GM19467 (cell line): ENCODE measurements at regions not wholly inside any gene's neighbourhood (a gene's known extent, or its start where the extent isn't known, plus 50 kb on each side); places are given as distances from the start of the nearest gene placed in this dataset.

ENCODE experiments used
- ATAC-seq: cut with Tn5 transposase; IDR thresholded peaks from one replicate; pipeline ENCODE4 v1.9.1; 2021; ENCODE audit warnings: mild to moderate bottlenecking, moderate library complexity; ENCODE audit not compliant: unreplicated experiment

- ATAC-seq = no peak
Measured at GRCh38 chr3:81291586-81291985, 469.9 kb downstream of the GBE1 start.

GRCh38 chr3:81289676-81290075 lies 471.8 kb downstream of the GBE1 start:
- no peak for ATAC-seq

- ATAC-seq = no peak
Measured at GRCh38 chr3:81279481-81280379, 481.7 kb downstream of the GBE1 start.

GRCh38 chr3:81277853-81278252 lies 483.6 kb downstream of the GBE1 start:
- ATAC-seq = no peak

GRCh38 chr3:81274671-81275070 lies 486.8 kb downstream of the GBE1 start:
- ATAC-seq = no peak

GRCh38 chr3:81270603-81271379 lies 490.7 kb downstream of the GBE1 start:
- peak; percentile 97 for ATAC-seq

- no peak for ATAC-seq
Measured at GRCh38 chr3:81268526-81268925, 492.9 kb downstream of the GBE1 start.

- ATAC-seq = no peak
Measured at GRCh38 chr3:81261996-81262395, 499.4 kb downstream of the GBE1 start.

GRCh38 chr3:81255463-81255862 lies 506.0 kb downstream of the GBE1 start:
- no peak for ATAC-seq

- ATAC-seq = no peak
Measured at GRCh38 chr3:81251096-81251495, 510.3 kb downstream of the GBE1 start.

- no peak for ATAC-seq
Measured at GRCh38 chr3:81249540-81250029, 511.9 kb downstream of the GBE1 start.

- no peak for ATAC-seq
Measured at GRCh38 chr3:81245501-81245900, 515.9 kb downstream of the GBE1 start.

GRCh38 chr3:81245043-81245442 lies 516.4 kb downstream of the GBE1 start:
- no peak for ATAC-seq

- no peak for ATAC-seq
Measured at GRCh38 chr3:81244231-81244630, 517.2 kb downstream of the GBE1 start.

- no peak for ATAC-seq
Measured at GRCh38 chr3:81242871-81243270, 518.6 kb downstream of the GBE1 start.

- ATAC-seq = no peak
Measured at GRCh38 chr3:81237181-81237580, 524.3 kb downstream of the GBE1 start.

GRCh38 chr3:81218023-81218422 lies 543.4 kb downstream of the GBE1 start:
- no peak for ATAC-seq

- no peak for ATAC-seq
Measured at GRCh38 chr3:81217101-81217500, 544.3 kb downstream of the GBE1 start.

GRCh38 chr3:81216192-81216591 lies 545.3 kb downstream of the GBE1 start:
- ATAC-seq = no peak

GRCh38 chr3:81214631-81215030 lies 546.8 kb downstream of the GBE1 start:
- ATAC-seq = no peak

- no peak for ATAC-seq
Measured at GRCh38 chr3:81199587-81199986, 561.9 kb downstream of the GBE1 start.

GRCh38 chr3:81198756-81199155 lies 562.7 kb downstream of the GBE1 start:
- no peak for ATAC-seq
